Esophagus muscularis mucosa (tissue), 3 donors: ENCODE measurements at regions not wholly inside any gene's neighbourhood (a gene's known extent, or its start where the extent isn't known, plus 50 kb on each side); places are given as distances from the start of the nearest gene placed in this dataset.

ENCODE experiments used
- CTCF ChIP-seq, 3 experiments: fragments of 200-600 bp in 2 of 3; fragments of 450-650 bp in 1 of 3; sonication (generic) in 2 of 3; IDR thresholded peaks; one replicate each; pipeline ENCODE4 v1.5.1; 2017 to 2019; ENCODE audit warnings: antibody characterized with exemption in 3 of 3, mild to moderate bottlenecking in 2 of 3, moderate library complexity in 1 of 3
- POLR2A ChIP-seq: fragments of 450-650 bp; IDR thresholded peaks from one replicate; pipeline ENCODE4 v1.6.1; 2017; ENCODE audit warnings: antibody characterized with exemption, moderate library complexity, mild to moderate bottlenecking, low read depth

GRCh38 chr21:38972078-38972477, 166.3 kb downstream of the ETS2 start:
- TF ChIP-seq CTCF (IDR thresholded peaks at IDR 0.05) (no peak), POLR2A (no peak)
